22Rv1 (cell line): ENCODE measurements at regions not wholly inside any gene's neighbourhood (a gene's known extent, or its start where the extent isn't known, plus 50 kb on each side); places are given as distances from the start of the nearest gene placed in this dataset.
"Not testable (repeated sequence)": the region's sequence is repeated elsewhere in the genome, so short reads cannot be mapped to it uniquely, and the experiment has no call there.

Experiments
- H3K27ac ChIP-seq: fragments of 450-650 bp; 2 replicates; pipeline ENCODE4 v1.5.1; 2017
- ZFX ChIP-seq: fragments of 450-650 bp; IDR thresholded peaks from 2 replicates; pipeline ENCODE4 v1.6.1; 2017; ENCODE audit warnings: antibody characterized with exemption, borderline replicate concordance
- TF ChIP-seq, protein P1 (sequence below): fragments of 450-650 bp; IDR thresholded peaks from 2 replicates; pipeline ENCODE4 v1.5.1; 2017; ENCODE audit warnings: mild to moderate bottlenecking

DNA sequence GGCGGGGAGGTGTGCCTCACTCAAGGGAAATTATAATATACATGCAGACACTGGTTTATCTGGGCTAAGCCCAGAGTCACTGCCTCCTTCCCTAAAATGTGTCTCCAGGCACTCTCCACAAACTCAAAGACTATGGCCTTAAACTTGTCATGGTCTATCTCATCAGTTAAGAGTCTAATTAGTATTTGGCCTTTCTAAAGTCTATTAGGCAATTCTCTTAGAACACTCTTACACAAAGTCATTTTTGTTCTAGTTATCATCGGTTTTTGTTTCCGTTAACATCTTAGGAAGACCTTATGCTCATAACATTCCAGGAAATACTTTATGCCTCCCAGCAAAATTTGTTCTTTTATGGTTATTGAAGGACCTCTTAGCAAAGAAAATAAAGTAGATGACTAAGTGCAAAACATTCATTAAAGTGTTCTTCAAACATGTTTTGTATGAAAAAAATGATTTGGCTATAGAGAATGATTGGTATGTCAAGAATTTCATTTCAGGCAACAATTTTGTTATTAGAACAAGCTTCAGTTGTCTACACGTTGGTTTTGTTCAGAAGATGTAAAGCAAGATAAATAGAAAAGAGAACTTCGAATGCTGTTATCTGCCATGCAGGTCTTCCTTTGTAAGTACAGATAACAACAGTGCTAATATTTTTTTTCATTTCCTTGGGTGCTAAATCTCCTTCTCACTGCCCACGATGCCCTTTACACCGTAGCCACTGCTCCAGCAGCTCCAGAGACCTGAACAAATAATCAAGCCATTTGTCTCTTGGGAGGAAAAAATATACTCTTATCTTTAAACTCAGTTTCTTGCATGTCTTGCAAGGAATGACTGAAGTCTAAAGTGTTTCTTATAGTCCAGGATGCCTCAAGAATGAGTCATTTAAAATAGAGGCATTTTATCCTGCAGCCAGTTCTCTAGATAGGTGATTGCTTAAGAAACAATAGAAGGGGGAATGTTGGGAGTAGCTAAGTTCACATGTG, 170.4 kb downstream of the HTR1B start:
- no peak overlapping the region for H3K27ac ChIP-seq
- TF ChIP-seq, protein P1, sequence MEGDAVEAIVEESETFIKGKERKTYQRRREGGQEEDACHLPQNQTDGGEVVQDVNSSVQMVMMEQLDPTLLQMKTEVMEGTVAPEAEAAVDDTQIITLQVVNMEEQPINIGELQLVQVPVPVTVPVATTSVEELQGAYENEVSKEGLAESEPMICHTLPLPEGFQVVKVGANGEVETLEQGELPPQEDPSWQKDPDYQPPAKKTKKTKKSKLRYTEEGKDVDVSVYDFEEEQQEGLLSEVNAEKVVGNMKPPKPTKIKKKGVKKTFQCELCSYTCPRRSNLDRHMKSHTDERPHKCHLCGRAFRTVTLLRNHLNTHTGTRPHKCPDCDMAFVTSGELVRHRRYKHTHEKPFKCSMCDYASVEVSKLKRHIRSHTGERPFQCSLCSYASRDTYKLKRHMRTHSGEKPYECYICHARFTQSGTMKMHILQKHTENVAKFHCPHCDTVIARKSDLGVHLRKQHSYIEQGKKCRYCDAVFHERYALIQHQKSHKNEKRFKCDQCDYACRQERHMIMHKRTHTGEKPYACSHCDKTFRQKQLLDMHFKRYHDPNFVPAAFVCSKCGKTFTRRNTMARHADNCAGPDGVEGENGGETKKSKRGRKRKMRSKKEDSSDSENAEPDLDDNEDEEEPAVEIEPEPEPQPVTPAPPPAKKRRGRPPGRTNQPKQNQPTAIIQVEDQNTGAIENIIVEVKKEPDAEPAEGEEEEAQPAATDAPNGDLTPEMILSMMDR, result no peak
- no peak for TF ChIP-seq ZFX

DNA sequence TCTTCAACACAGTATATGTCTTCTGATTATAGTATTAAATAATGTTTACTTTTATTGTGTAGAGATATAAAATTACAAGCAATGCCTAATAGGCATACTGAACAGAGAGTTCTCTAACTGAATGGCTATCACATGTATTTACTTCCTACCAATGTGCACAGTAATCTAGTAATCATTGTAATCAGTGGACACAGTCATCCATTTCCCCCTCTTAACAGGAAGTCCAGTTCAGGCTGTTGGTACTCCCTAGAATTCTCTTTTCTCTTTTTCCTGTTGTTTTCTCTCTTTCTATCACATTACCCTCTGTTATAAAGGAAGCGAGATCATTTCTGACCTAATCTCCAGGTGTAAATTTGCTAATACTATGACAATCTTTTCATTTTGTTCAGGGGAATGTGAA, 172.5 kb downstream of the HTR1B start:
- TF ChIP-seq ZFX, result no peak
- TF ChIP-seq, protein P1, result no peak
- H3K27ac ChIP-seq, result no peak overlapping the region

DNA sequence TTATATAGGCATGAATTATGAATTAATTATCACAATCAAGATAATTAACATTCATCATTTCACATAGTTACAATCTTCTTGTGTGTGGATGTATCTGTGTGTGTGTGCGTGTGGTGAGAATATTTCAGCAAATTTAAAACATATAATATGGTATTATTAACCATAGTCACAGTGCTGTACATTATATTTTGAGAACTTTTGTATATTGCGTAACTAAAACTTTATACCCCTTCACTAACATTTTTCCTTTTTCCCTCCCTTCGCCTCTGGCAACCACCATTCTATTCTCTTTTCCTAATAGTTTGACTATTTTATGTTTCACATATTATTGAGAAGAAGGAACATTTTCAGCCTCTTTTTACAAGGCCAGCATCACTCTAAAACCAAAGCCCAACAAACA, 176.8 kb downstream of the HTR1B start:
- H3K27ac ChIP-seq, result no peak overlapping the region
- TF ChIP-seq ZFX, result no peak
- TF ChIP-seq, protein P1, result no peak

DNA sequence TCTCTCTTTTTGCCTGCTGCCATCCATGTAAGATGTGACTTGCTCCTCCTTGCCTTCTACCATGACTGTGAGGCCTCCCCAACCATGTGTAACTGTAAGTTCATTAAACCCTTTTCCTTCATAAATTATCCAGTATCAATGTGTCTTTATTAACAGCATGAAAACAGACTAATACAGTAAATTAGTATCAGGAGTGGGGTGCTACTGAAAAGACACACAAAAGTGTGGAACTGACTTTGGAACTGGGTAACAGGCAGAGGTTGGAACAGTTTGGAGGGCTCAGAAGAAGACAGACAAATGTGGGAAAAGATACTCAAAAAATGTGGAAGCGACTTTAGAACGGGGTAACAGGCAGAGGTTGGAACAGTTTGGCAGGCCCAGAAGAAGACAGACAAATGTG, 189.4 kb downstream of the HTR1B start:
- H3K27ac ChIP-seq, result no peak overlapping the region
- TF ChIP-seq, protein P1, result no peak

DNA sequence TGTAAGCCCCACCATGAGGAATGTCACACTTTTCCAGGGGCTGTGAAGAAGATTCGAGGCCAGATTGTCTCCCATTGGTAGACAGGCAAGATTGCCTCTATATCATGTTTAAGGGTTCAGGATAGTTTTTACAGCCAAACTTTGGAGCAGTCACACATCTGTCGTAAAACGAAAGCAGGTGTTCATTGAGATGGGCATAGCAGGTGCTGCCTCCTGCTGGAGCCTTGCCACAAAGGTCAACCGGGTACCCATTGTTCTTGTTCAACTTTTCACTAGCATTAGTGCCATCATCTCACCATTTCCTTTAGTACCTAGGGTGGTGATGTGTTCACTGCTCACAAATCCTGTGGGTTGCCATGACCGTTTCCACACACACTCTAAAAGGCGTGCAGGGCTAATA, 198.3 kb downstream of the HTR1B start:
- H3K27ac ChIP-seq, result no peak overlapping the region
- TF ChIP-seq, protein P1, result peak; percentile 41
- TF ChIP-seq ZFX, result no peak

DNA sequence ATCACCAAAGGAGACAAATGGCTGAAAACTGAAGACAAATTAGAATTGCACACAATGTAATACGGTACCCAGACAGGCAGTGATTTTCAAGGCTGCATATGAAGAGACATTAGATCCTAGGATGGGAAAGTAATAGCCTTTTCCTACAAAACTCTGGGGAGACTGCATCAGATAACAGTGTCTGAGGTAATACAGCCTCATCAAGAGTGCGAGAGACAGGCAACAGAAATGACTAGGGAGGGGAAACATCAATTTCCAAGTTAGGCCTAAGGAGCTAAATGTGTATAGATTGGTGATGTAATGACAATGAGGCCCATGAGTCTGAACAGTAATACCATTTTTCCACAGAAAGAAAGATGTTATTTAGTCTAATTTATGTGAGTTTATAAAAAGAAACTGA, 200.3 kb downstream of the HTR1B start:
- no peak overlapping the region for H3K27ac ChIP-seq
- TF ChIP-seq, protein P1, result no peak
- TF ChIP-seq ZFX, result no peak

DNA sequence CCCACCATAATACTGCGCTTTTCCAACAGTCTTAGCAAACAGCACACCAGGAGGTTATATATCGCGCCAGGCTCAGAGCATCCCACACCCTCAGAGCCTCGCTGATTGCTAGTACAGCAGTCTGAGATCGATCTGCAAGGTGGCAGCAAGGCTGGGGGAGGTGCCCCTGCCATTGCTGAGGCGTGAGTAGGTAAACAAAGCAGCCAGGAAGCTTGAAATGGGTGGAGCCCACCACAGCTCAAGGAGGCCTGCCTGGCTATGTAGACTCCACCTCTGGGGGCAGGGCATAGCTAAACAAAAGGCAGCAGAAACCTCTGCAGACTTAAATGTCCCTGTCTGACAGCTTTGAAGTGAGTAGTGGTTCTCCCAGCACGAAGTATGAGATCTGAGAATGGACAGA, 211.5 kb downstream of the HTR1B start:
- not testable (repeated sequence) for H3K27ac ChIP-seq
